ENCODE measurements at regions not wholly inside any gene's neighbourhood (a gene's known extent, or its start where the extent isn't known, plus 50 kb on each side); places are given as distances from the start of the nearest gene placed in this dataset.

DNA sequence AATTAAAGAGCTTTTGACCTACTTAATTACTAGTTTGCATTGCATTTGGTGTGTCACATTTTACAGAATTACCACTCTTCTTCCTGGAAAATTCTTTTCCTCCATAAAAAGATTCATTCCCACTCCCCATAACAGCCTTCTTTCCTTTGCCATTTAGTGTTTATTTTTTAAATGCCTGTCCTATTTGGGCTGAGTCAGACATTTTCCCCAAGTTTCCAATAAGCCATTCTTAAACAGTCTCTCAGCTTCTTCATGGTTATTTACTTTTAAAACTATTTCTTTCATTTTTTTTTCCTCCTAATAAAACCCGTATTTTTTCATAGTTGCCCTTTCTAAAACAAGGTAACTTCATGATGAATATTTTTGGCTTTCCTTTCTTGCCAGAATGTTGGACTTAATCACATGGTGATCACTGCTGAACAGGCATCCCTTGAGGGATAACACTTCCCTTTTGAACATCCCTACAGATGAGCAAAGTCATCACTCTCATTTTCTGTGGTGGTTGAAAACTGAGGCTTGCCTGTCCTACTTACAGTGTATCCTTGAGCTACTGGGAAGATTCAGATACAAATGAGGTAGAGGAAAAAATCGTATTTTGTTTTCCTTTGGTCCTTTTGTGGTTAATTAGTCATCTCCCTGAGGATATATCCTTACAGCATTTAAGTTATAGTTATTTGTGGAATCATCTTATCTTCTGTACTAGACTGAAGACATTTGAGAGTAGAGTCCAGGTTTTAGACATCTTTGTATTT, 520.5 kb upstream of the NR3C2 start:
- Histone ChIP-seq H3K27me3 (no peaks in the 10 kb centered on the region), H3K4me1 (ENCODE audit: low read depth) (no peaks in the 10 kb centered on the region), H3K27ac (no peak overlapping the region), H3K36me3 (no peaks in the 10 kb centered on the region), H3K4me3 (no peak overlapping the region), H3K9me3 (ENCODE audit: low read depth) (no peaks in the 10 kb centered on the region)
- TF ChIP-seq, protein P1, sequence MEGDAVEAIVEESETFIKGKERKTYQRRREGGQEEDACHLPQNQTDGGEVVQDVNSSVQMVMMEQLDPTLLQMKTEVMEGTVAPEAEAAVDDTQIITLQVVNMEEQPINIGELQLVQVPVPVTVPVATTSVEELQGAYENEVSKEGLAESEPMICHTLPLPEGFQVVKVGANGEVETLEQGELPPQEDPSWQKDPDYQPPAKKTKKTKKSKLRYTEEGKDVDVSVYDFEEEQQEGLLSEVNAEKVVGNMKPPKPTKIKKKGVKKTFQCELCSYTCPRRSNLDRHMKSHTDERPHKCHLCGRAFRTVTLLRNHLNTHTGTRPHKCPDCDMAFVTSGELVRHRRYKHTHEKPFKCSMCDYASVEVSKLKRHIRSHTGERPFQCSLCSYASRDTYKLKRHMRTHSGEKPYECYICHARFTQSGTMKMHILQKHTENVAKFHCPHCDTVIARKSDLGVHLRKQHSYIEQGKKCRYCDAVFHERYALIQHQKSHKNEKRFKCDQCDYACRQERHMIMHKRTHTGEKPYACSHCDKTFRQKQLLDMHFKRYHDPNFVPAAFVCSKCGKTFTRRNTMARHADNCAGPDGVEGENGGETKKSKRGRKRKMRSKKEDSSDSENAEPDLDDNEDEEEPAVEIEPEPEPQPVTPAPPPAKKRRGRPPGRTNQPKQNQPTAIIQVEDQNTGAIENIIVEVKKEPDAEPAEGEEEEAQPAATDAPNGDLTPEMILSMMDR (IDR thresholded peaks at IDR 0.05; ENCODE audit: low read depth, low read length): no peak
- DNase-seq (ENCODE audit: low read depth in 1 of 2, low spot score in 1 of 2): no peak

DNA sequence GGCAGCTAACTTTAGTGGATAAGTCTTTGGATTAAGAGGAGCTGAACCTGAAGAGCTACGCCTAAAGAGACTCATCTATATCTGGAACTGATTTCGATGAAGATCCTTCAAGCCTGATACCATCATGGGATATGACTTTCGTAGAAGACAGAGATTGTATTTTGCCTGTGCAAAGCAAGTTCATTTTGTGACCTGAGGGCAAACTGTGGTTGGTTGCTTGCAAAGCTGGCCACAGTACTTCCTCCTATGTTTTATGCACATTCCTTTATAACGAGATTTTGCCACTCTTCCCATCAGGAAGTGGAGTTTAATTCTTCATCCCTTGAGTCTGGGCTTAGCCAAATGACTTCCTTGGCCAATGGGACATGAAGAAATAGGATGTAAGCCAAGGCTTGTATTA, 519.3 kb upstream of the NR3C2 start:
- H3K4me3 ChIP-seq: no peak overlapping the region
- H3K36me3 ChIP-seq: no peaks in the 10 kb centered on the region
- no peaks in the 10 kb centered on the region for H3K4me1 ChIP-seq (ENCODE audit: low read depth)
- no peak for DNase-seq (ENCODE audit: low read depth in 1 of 2, low spot score in 1 of 2)
- no peaks in the 10 kb centered on the region for H3K27me3 ChIP-seq
- H3K27ac ChIP-seq: no peak overlapping the region
- TF ChIP-seq, protein P1 (IDR thresholded peaks at IDR 0.05; ENCODE audit: low read depth, low read length): no peak
- no peaks in the 10 kb centered on the region for H3K9me3 ChIP-seq (ENCODE audit: low read depth)

DNA sequence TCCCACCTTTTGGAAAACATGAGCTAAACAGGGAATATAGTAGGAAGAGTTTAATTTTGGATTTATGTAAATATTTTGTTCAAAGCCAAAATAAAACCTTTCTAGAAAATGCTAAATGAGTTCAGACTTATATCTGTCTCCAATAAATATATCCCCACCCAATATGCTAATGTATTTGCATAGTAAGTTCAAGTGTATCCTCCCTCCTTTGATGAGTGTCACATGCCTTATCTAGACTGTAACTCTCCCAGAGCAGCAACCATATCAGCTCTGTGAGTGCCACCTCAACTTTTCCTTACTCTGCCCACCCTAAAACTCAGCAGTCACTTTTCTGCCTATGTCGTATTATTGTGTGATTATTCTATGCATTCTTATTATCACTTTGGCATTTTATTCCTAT, 516.1 kb upstream of the NR3C2 start:
- Histone ChIP-seq H3K36me3 (no peaks in the 10 kb centered on the region), H3K9me3 (ENCODE audit: low read depth) (no peaks in the 10 kb centered on the region), H3K4me3 (no peak overlapping the region), H3K27me3 (no peaks in the 10 kb centered on the region), H3K4me1 (ENCODE audit: low read depth) (no peaks in the 10 kb centered on the region), H3K27ac (no peak overlapping the region)
- TF ChIP-seq, protein P1 (IDR thresholded peaks at IDR 0.05; ENCODE audit: low read depth, low read length): no peak
- DNase-seq (ENCODE audit: low read depth in 1 of 2, low spot score in 1 of 2): no peak

DNA sequence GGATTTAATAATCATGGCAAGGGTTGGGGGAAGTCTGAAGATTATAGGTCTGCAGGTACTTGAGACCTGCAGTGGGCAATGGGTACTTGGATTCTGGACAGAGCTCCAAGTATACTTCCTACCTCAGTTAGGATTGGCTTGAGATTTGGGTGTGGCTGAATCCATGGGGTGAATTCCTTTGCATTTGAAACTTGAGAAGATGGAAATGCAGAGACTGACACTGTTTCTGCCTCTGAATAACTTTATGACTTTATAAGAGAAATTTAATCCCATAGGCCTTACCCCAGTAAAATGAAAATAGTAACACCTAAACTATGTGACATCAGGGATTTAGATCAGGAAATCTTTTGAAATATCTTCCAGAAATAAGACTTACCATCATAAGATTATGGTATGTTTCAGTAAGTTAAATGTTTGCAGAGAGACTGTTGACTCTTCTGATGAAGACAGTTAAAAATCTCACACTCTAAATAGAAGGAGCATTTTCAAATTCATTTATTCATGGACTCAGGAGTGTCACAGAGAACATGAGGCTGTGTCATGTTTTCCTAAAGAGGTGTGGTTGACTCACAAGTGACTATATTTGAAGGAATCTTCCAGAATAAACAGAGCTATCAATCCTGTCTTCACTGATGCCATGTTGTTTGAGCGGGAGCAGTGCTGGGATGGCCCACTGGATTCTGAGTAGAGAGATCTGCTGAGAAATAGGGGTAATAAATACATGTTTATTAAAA, 513.5 kb upstream of the NR3C2 start:
- no peaks in the 10 kb centered on the region for H3K27me3 ChIP-seq
- DNase-seq (ENCODE audit: low read depth in 1 of 2, low spot score in 1 of 2): no peak
- TF ChIP-seq, protein P1 (IDR thresholded peaks at IDR 0.05; ENCODE audit: low read depth, low read length): no peak
- H3K9me3 ChIP-seq (ENCODE audit: low read depth): no peaks in the 10 kb centered on the region
- no peak overlapping the region for H3K27ac ChIP-seq
- no peaks in the 10 kb centered on the region for H3K36me3 ChIP-seq
- H3K4me1 ChIP-seq (ENCODE audit: low read depth): no peaks in the 10 kb centered on the region
- no peak overlapping the region for H3K4me3 ChIP-seq

DNA sequence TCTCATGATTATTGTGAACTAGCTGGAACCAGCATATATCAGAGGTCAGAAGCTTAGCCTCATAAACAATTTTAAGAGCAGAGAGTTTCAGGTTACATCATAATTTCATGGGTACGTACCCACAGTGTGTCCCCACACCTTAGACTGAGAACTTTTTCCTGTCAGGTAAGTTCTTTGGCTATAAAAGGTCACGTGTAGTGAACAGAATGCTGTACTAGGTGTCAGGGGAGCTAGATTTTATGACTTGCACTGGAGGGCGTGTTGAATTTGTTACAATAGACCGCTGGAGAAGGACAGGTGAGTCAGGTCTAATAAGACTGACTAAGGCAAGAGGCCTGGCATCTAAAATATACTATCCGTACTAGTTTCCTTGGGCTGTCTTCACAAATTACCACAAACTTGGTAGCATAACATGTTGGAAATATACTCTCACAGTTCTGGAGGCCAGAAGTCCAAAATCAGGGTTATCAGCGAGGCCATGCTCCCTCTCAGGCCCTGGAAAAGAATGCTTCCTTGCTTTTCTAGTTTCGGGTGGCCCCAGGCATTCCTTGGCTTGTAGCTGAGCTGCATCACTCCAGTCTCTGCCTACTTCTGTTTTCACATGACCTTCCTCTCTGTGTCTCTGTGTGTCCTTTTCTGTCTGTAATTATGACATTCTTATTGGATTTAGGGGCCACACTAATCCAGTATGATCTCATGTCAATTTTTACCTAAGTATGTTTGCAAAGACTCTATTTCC, 512.0 kb upstream of the NR3C2 start:
- TF ChIP-seq, protein P1 (IDR thresholded peaks at IDR 0.05; ENCODE audit: low read depth, low read length): no peak
- Histone ChIP-seq H3K4me1 (ENCODE audit: low read depth) (no peaks in the 10 kb centered on the region), H3K4me3 (no peak overlapping the region), H3K27ac (no peak overlapping the region), H3K27me3 (no peaks in the 10 kb centered on the region), H3K9me3 (ENCODE audit: low read depth) (no peaks in the 10 kb centered on the region), H3K36me3 (no peaks in the 10 kb centered on the region)
- no peak for DNase-seq (ENCODE audit: low read depth in 1 of 2, low spot score in 1 of 2)
